K562 (cell line): ENCODE measurements at regions not wholly inside any gene's neighbourhood (a gene's known extent, or its start where the extent isn't known, plus 50 kb on each side); places are given as distances from the start of the nearest gene placed in this dataset.

ENCODE experiments used
- ATAC-seq: fragments of 200-7000 bp; cut with Tn5 transposase; 3 replicates; pipeline ENCODE4 v1.9.1; 2020; ENCODE audit warnings: moderate library complexity
- BruUV-seq: library from RNA; stranded (reverse); fragments of 400-500 nt; replicated peaks from 2 replicates; lab custom pipeline; 2021; lab: Mats Ljungman, UMichigan
- CTCF ChIA-PET: fragments of 300-600 bp; formaldehyde crosslinking; extraction: SDS; loops from one replicate; lab custom pipeline; 2021; ENCODE audit warnings: low intra/inter-chr PET ratio; lab: Yijun Ruan, JAX
- POLR2A ChIA-PET: fragments of 300-600, 350-650 bp; sonication (Branson Sonifier 250); formaldehyde crosslinking; extraction: SDS; loops from one replicate; lab custom pipeline; 2021; ENCODE audit warnings: antibody characterized with exemption, inconsistent platforms; lab: Yijun Ruan, JAX
- DNase-seq, 4 experiments: peaks; one replicate each; pipeline versions ENCODE4 v3.0.0 to v3.0.0-alpha.2; 2011 to 2018; ENCODE audit warnings: low spot score in 3 of 4, mixed read lengths in 3 of 4; ENCODE audit errors: extremely low read depth in 1 of 4
- FAIRE-seq: peaks from 2 replicates; lab custom pipeline; 2011; peaks lifted over from hg19 to GRCh38; lab: Jason Lieb, UNC
- H2AFZ ChIP-seq: 2 replicates; pipeline ENCODE4 v1.6.0; 2011; ENCODE audit warnings: low read depth, low read length, control low read depth, inconsistent platforms
- H3K27ac ChIP-seq: fragments of 200-600 bp; 3 replicates; pipeline ENCODE4 v1.8.0; 2011; ENCODE audit warnings: low read depth, mild to moderate bottlenecking, control low read depth, inconsistent platforms, low read length, moderate library complexity, mixed read lengths; ENCODE audit errors: extremely low read depth
- H3K27me3 ChIP-seq, 2 experiments: fragments of 300-600 bp in 1 of 2; 2 replicates in 1 of 2; 3 replicates in 1 of 2; pipeline versions ENCODE4 v1.6.0 to v1.8.0; 2011; ENCODE audit warnings: inconsistent platforms in 2 of 2, low read length in 2 of 2, mild to moderate bottlenecking in 1 of 2, mixed read lengths in 1 of 2, moderate library complexity in 1 of 2; ENCODE audit not compliant: control insufficient read depth in 2 of 2, insufficient read depth in 2 of 2
- H3K36me3 ChIP-seq: fragments of 300-600 bp; 3 replicates; pipeline ENCODE4 v1.8.0; 2011; ENCODE audit warnings: mild to moderate bottlenecking, low read length, inconsistent platforms; ENCODE audit not compliant: control insufficient read depth, insufficient read depth
- H3K4me1 ChIP-seq, 2 experiments: fragments of 200-600 bp in 1 of 2; replicated peaks in 1 of 2; 2 replicates in 1 of 2; 3 replicates in 1 of 2; pipeline versions ENCODE4 v1.5.1 to v1.8.0; 2011; ENCODE audit warnings: inconsistent platforms in 2 of 2, low read length in 2 of 2, mild to moderate bottlenecking in 1 of 2, mixed read lengths in 1 of 2, moderate library complexity in 1 of 2; ENCODE audit not compliant: control insufficient read depth in 2 of 2, insufficient read depth in 2 of 2
- H3K4me2 ChIP-seq: 2 replicates; pipeline ENCODE4 v1.6.1; 2011; ENCODE audit warnings: low read length, control low read depth, inconsistent platforms, mixed read lengths; ENCODE audit not compliant: insufficient read depth
- H3K4me3 ChIP-seq: fragments of 200-600 bp; sonication (generic), shearing (Covaris generic); 2 replicates; pipeline ENCODE4 v1.5.1; 2016; ENCODE audit warnings: control low read depth, inconsistent platforms
- H3K79me2 ChIP-seq: fragments of 200-600 bp; 3 replicates; pipeline ENCODE4 v1.8.0; 2011; ENCODE audit warnings: low read length, inconsistent platforms; ENCODE audit not compliant: control insufficient read depth, insufficient read depth
- H3K9ac ChIP-seq, 2 experiments: 2 replicates each; pipeline versions ENCODE4 v1.6.0 to v1.6.1; 2011; ENCODE audit warnings: low read depth in 2 of 2, low read length in 2 of 2, control low read depth in 1 of 2, inconsistent platforms in 1 of 2, mild to moderate bottlenecking in 1 of 2, mixed read lengths in 1 of 2; ENCODE audit not compliant: insufficient read depth in 1 of 2
- H3K9me1 ChIP-seq: one replicate; pipeline ENCODE4 v1.6.0; 2011; ENCODE audit warnings: inconsistent platforms, mild to moderate bottlenecking, low read length, moderate library complexity; ENCODE audit not compliant: control insufficient read depth, insufficient read depth
- H3K9me3 ChIP-seq: replicated peaks from 2 replicates; pipeline ENCODE4 v1.5.1; 2011; ENCODE audit warnings: low read depth, low read length, inconsistent platforms; ENCODE audit not compliant: control insufficient read depth, insufficient read depth
- H4K20me1 ChIP-seq: replicated peaks from 2 replicates; pipeline ENCODE4 v1.6.1; 2011; ENCODE audit warnings: low read length, inconsistent platforms, mixed read lengths; ENCODE audit not compliant: control insufficient read depth, insufficient read depth
- BACH1 ChIP-seq: fragments of 200-800 bp; sonication (Bioruptor generic); IDR thresholded peaks from 2 replicates; pipeline ENCODE4 v1.6.1; 2016; ENCODE audit warnings: missing genetic modification characterization, missing compliant biosample characterization
- BCL6 ChIP-seq: fragments of 250-450 bp; sonication (Bioruptor Pico); IDR thresholded peaks from 2 replicates; pipeline ENCODE4 v1.4.0; 2020
- CHD1 ChIP-seq: fragments of 200-600 bp; sonication (generic); IDR thresholded peaks from one replicate; pipeline ENCODE4 v1.6.1; 2012; ENCODE audit warnings: mild to moderate bottlenecking, moderate library complexity, low read length, inconsistent platforms
- FOXA1 ChIP-seq: fragments of 450-650 bp; IDR thresholded peaks from 2 replicates; pipeline ENCODE4 v1.6.1; 2016; ENCODE audit warnings: mild to moderate bottlenecking, borderline replicate concordance
- PRMT5 ChIP-seq: sonication (generic); formaldehyde crosslinking; IDR thresholded peaks from 2 replicates; pipeline ENCODE4 v1.5.0; 2020; ENCODE audit warnings: missing genetic modification reagents
- PRPF4 ChIP-seq: fragments of 200-400 bp; formaldehyde crosslinking; IDR thresholded peaks from one replicate; pipeline ENCODE4 v1.6.1; 2017; ENCODE audit warnings: low read length, low read depth, mild to moderate bottlenecking; ENCODE audit not compliant: insufficient read depth, poor library complexity, severe bottlenecking
- SMARCE1 ChIP-seq: fragments of 450-650 bp; IDR thresholded peaks from 2 replicates; pipeline ENCODE4 v1.7.1; 2016; ENCODE audit warnings: mild to moderate bottlenecking
- SPI1 ChIP-seq: IDR thresholded peaks from 2 replicates; pipeline ENCODE4 v1.6.1; 2011; ENCODE audit warnings: low read depth, low read length, control low read depth, borderline replicate concordance
- WGBS: fragments of 100-300 bp; shearing (Covaris generic); methylation state at CpG from one replicate; pipeline ENCODE4 v1.1.6; 2016; ENCODE audit warnings: low coverage, mixed read lengths; ENCODE audit not compliant: insufficient coverage; ENCODE audit errors: missing lambda C conversion rate; 5-methylcytosine and 5-hydroxymethylcytosine counted together
- in situ Hi-C: fragments of 300-500 bp; cut with MboI; formaldehyde crosslinking; loops from 4 replicates; pipeline ENCODE4 v1.15.0; 2018; ENCODE audit warnings: inconsistent platforms, mixed read lengths
- intact Hi-C: fragments of 100-400 bp; cut with micrococcal nuclease; formaldehyde crosslinking; loops from 2 replicates; pipeline ENCODE4 v1.14.2; 2022

DNA sequence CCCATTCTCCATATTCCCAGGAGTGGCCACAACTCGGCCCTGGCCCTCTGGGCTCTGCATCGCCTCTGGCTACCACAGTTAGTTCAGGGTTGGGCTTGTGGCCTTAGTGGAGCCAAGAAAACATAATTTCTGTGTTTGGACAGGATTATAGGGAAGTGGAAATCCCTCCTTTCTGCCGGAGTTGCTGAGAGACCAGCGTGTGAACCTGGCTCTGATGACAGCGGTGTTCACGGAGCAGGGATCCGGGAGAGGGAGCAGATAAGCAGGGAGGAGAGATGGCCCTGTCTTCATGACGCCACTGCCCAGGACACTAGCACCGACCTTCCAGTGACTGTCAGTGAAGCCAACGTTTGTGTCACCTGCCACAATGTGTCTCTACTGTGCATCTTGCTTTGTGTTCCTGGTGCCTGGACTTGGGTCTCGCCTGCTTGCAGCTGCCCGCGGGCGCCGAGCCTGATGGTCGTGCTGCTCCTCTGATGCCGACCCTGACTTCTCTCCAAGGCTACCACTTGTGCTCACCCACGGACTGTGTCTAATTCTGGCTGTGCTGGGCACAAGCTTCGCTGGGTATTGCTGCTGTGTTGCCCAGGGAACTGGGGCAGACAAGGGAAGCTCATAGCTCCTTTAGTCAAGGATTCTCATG, 67.0 kb upstream of the VIPR2 start:
- 2% methylated on average over 19 of the region's 19 CpGs for WGBS
- peaks cover 39 to 61% of the 10 kb centered on the region in 2 experiments for H3K27me3 ChIP-seq
- ATAC-seq (peak; percentile 61), FAIRE-seq (no peak), DNase-seq (no peak)
- peak overlapping the region in 1 of 2 experiments; percentile 50; a peak in 1 of 4 replicates for H3K9ac ChIP-seq
- H3K4me1 ChIP-seq: no peaks in the 10 kb centered on the region
- no TSS peak for BruUV-seq
- no peak overlapping the region; the same call in 1 of the 2 replicates for H2AFZ ChIP-seq
- H4K20me1 ChIP-seq: no peaks in the 10 kb centered on the region
- in situ Hi-C loops: no loop called here
- H3K4me2 ChIP-seq: no peak overlapping the region
- H3K9me1 ChIP-seq: no peaks in the 10 kb centered on the region
- H3K79me2 ChIP-seq: no peaks in the 10 kb centered on the region
- no peaks in the 10 kb centered on the region for H3K9me3 ChIP-seq
- no peak overlapping the region for H3K4me3 ChIP-seq
- H3K27ac ChIP-seq: no peak overlapping the region
- intact Hi-C loops: no loop called here
- TF ChIP-seq PRPF4 (no peak), BACH1 (tag) (no peak), SMARCE1 (no peak), FOXA1 (no peak), BCL6 (no peak), PRMT5 (CRISPR knock-in tag) (0 out of 2 replicates have a peak, but pooled peaks have one; percentile 23), SPI1 (0 out of 2 replicates have a peak, but pooled peaks have one; percentile 19), CHD1 (no peak)
- ChIA-PET CTCF (no interaction called here), POLR2A (no interaction called here)
- H3K36me3 ChIP-seq: no peaks in the 10 kb centered on the region
